Amniotic epithelial cell (primary cell): ENCODE measurements at regions not wholly inside any gene's neighbourhood (a gene's known extent, or its start where the extent isn't known, plus 50 kb on each side); places are given as distances from the start of the nearest gene placed in this dataset.

ENCODE experiments used
- DNase-seq: peaks from one replicate; pipeline ENCODE4 v3.0.0-alpha.2; 2010; ENCODE audit warnings: low read depth

- no peak for DNase-seq
These were observed 828.8 kb upstream of the SEL1L start for GRCh38 chr14:82362452-82362851.

GRCh38 chr14:82365471-82365870, 831.8 kb upstream of the SEL1L start:
- no peak for DNase-seq

GRCh38 chr14:82366803-82367202, 833.1 kb upstream of the SEL1L start:
- no peak for DNase-seq

GRCh38 chr14:82379291-82379690, 845.6 kb upstream of the SEL1L start:
- DNase-seq, result no peak

GRCh38 chr14:82385048-82385447, 851.4 kb upstream of the SEL1L start:
- DNase-seq, result no peak

- DNase-seq, result no peak
These were observed 854.0 kb upstream of the SEL1L start for GRCh38 chr14:82387699-82388098.

GRCh38 chr14:82388488-82388887, 854.8 kb upstream of the SEL1L start:
- DNase-seq, result no peak

GRCh38 chr14:82390586-82390985, 856.9 kb upstream of the SEL1L start:
- no peak for DNase-seq

GRCh38 chr14:82394916-82395315, 861.3 kb upstream of the SEL1L start:
- no peak for DNase-seq

GRCh38 chr14:82398256-82398655, 864.6 kb upstream of the SEL1L start:
- no peak for DNase-seq

GRCh38 chr14:82403987-82404386, 870.3 kb upstream of the SEL1L start:
- DNase-seq, result no peak

GRCh38 chr14:82410064-82410463, 876.4 kb upstream of the SEL1L start:
- DNase-seq, result no peak

- no peak for DNase-seq
These were observed 877.6 kb upstream of the SEL1L start for GRCh38 chr14:82411298-82411697.

- DNase-seq, result no peak
These were observed 878.9 kb upstream of the SEL1L start for GRCh38 chr14:82412545-82412944.

- DNase-seq, result no peak
These were observed 881.3 kb upstream of the SEL1L start for GRCh38 chr14:82414853-82415539.

- no peak for DNase-seq
These were observed 886.3 kb upstream of the SEL1L start for GRCh38 chr14:82419933-82420332.

- DNase-seq, result no peak
These were observed 887.2 kb upstream of the SEL1L start for GRCh38 chr14:82420871-82421270.

GRCh38 chr14:82421286-82421685, 887.6 kb upstream of the SEL1L start:
- DNase-seq, result no peak

- no peak for DNase-seq
These were observed 888.6 kb upstream of the SEL1L start for GRCh38 chr14:82422230-82422629.

- no peak for DNase-seq
These were observed 891.6 kb upstream of the SEL1L start for GRCh38 chr14:82425261-82425660.

GRCh38 chr14:82431031-82431430, 897.4 kb upstream of the SEL1L start:
- DNase-seq, result no peak

- DNase-seq, result no peak
These were observed 898.9 kb upstream of the SEL1L start for GRCh38 chr14:82432301-82433105.

GRCh38 chr14:82438436-82438835, 904.8 kb upstream of the SEL1L start:
- no peak for DNase-seq

- DNase-seq, result no peak
These were observed 907.6 kb upstream of the SEL1L start for GRCh38 chr14:82441270-82441669.
